Effector memory CD4-positive, alpha-beta T cell (primary cell): ENCODE measurements at regions not wholly inside any gene's neighbourhood (a gene's known extent, or its start where the extent isn't known, plus 50 kb on each side); places are given as distances from the start of the nearest gene placed in this dataset.
"Not testable (repeated sequence)": the region's sequence is repeated elsewhere in the genome, so short reads cannot be mapped to it uniquely, and the experiment has no call there.

Experiments used
- DNase-seq, 3 donors: peaks; one replicate each; pipeline ENCODE4 v3.0.0-alpha.2; 2020
- H3K27ac ChIP-seq: 2 replicates; pipeline ENCODE4 v1.7.0; 2013; ENCODE audit warnings: mild to moderate bottlenecking, low read length, moderate library complexity; ENCODE audit not compliant: insufficient read depth, poor library complexity, severe bottlenecking
- H3K27me3 ChIP-seq: replicated peaks from 2 replicates; pipeline ENCODE4 v1.7.0; 2013; ENCODE audit warnings: mild to moderate bottlenecking, low read length; ENCODE audit not compliant: insufficient read depth, control insufficient read depth, poor library complexity, severe bottlenecking
- H3K36me3 ChIP-seq: 2 replicates; pipeline ENCODE4 v1.7.0; 2013; ENCODE audit warnings: mild to moderate bottlenecking, low read length, moderate library complexity; ENCODE audit not compliant: control insufficient read depth, insufficient read depth
- H3K4me1 ChIP-seq: 2 replicates; pipeline ENCODE4 v1.7.0; 2013; ENCODE audit warnings: low read length, mild to moderate bottlenecking; ENCODE audit not compliant: control insufficient read depth, insufficient read depth, poor library complexity, severe bottlenecking
- H3K4me3 ChIP-seq: 2 replicates; pipeline ENCODE4 v1.7.0; 2013; ENCODE audit warnings: low read length, low read depth, mild to moderate bottlenecking; ENCODE audit not compliant: insufficient read depth, poor library complexity, severe bottlenecking
- H3K9me3 ChIP-seq: 2 replicates; pipeline ENCODE4 v1.7.0; 2013; ENCODE audit warnings: mild to moderate bottlenecking, low read length, moderate library complexity; ENCODE audit not compliant: control insufficient read depth

DNA sequence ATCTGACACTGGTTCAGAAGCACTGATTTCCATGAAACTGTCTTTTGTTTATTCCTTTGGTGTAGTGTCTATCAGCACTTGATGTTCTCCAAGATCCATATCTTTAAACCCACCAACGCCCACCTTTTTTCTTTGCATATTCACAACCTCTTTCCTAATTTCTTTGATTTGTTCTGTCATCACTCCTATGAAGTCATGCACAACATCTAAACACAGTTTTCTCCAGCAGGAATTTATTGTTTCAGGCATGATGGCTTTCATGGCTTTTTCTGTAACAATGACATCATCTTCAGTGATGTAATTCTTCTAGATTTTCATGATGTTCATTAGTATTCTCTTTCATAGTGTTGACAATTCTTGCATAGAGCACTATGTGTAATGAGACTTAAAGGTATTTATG is 219.6 kb upstream of the POU1F1 start:
- H3K27ac ChIP-seq: no peak overlapping the region
- H3K36me3 ChIP-seq: no peaks in the 10 kb centered on the region
- DNase-seq: no peak
- no peak overlapping the region for H3K4me3 ChIP-seq
- no peaks in the 10 kb centered on the region for H3K27me3 ChIP-seq
- no peaks in the 10 kb centered on the region for H3K9me3 ChIP-seq
- no peaks in the 10 kb centered on the region for H3K4me1 ChIP-seq

DNA sequence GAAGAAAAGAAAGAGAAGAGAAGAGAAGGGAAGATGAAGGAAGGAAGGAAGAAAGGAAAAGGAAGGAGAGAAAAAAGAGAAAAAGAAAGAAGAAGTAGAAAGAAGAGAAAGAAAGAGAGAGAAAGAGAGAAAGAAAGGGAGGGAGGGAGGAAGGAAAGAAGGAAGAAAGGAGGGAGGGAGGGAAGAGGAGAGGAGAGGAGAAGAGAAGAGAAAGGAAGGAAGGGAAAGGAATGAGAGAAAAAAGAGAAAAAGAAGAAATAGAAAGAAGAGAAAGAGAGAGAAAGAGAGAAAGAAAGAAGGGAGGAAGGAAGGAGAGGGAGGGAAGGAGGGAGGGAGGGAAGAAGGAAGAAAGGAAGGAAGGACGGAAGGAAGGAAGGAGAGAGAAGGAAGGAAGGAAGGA is 217.9 kb upstream of the POU1F1 start:
- Histone ChIP-seq H3K27ac (no peak overlapping the region), H3K36me3 (no peaks in the 10 kb centered on the region), H3K9me3 (no peaks in the 10 kb centered on the region), H3K4me1 (no peaks in the 10 kb centered on the region), H3K4me3 (no peak overlapping the region), H3K27me3 (no peaks in the 10 kb centered on the region)
- no peak for DNase-seq

DNA sequence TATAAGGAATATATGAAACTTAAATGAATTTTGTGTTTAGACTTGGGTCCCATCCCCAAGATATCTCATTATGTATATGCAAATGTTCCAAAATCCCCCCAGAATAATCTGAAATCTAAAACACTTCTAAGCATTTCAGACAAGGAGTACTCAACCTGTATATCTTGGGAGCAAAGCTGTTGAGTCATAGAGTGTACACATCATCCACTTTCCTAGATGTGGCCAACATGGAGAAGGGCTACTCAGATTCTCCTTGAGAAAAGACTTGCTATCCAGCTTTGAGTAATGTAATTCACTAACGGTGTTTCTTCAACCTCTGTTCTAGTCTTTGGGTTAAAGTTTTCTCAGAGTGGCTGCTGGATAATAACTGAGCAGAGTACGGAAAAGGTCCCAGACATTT is 215.5 kb upstream of the POU1F1 start:
- H3K36me3 ChIP-seq: no peaks in the 10 kb centered on the region
- no peaks in the 10 kb centered on the region for H3K27me3 ChIP-seq
- no peak for DNase-seq
- H3K4me1 ChIP-seq: no peaks in the 10 kb centered on the region
- H3K9me3 ChIP-seq: no peaks in the 10 kb centered on the region
- no peak overlapping the region for H3K4me3 ChIP-seq
- no peak overlapping the region for H3K27ac ChIP-seq

DNA sequence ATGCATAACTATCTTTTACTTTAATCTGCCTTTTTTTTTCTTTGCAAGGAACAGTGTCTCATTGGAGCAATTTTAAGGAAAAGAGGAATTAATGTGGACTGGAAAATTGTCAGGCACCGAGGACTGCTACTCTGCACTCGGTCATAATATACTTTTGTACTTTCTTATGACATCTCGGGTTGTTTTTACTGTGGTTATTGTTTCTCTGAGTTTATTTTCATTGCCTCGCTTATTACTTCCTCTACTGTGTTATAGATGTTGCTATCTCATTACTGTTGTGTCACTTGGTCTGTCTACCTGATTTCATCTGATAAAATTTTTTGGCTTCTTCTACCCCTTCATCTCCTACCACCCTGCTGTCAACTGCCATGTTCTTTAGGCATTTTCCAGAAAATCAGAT is 213.5 kb upstream of the POU1F1 start:
- no peaks in the 10 kb centered on the region for H3K9me3 ChIP-seq
- DNase-seq: no peak
- H3K27me3 ChIP-seq: no peaks in the 10 kb centered on the region
- no peaks in the 10 kb centered on the region for H3K4me1 ChIP-seq
- H3K4me3 ChIP-seq: no peak overlapping the region
- H3K36me3 ChIP-seq: no peaks in the 10 kb centered on the region
- no peak overlapping the region for H3K27ac ChIP-seq

DNA sequence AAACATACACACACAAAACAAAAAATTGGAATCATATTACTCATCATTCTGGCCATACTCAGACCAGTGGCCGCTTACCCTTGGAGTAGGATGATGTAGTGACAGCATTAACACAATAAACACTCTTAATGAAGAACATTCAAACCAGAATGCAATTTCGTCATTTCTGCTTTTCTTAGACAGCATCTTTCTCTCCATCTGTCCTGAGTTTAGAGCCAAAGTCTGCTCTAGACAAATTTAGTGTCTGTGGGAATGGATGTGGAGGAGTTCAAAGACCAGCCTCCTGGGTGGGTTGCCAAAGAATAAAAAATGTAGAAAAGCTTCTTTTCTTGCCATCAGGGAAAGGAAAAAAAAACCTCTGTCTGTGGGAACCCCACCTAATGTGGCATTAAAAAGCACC is 212.4 kb upstream of the POU1F1 start:
- Histone ChIP-seq H3K4me3 (no peak overlapping the region), H3K4me1 (no peaks in the 10 kb centered on the region), H3K9me3 (no peaks in the 10 kb centered on the region), H3K27ac (no peak overlapping the region), H3K27me3 (no peaks in the 10 kb centered on the region), H3K36me3 (no peaks in the 10 kb centered on the region)
- DNase-seq: no peak

DNA sequence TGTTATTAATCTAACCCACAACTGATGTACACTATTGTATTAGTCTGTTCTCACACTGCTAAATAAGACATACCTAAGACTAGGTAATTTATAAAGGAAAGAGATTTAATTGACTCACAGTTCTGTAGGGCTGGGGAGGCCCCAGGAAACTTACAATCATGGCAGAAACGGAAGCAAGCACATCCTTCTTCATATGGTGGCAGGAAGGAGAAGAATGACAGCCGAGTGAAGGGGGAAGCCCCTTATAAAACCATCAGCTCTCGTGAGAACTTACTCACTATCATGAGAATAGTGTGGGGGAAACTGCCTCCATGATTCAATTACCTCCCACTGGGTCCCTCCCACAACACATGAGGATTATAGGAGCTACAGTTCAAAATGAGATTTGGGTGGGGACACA is 210.3 kb upstream of the POU1F1 start:
- H3K4me3 ChIP-seq, H3K4me1 ChIP-seq, H3K36me3 ChIP-seq, H3K27me3 ChIP-seq, H3K9me3 ChIP-seq, H3K27ac ChIP-seq, DNase-seq: not testable (repeated sequence)

DNA sequence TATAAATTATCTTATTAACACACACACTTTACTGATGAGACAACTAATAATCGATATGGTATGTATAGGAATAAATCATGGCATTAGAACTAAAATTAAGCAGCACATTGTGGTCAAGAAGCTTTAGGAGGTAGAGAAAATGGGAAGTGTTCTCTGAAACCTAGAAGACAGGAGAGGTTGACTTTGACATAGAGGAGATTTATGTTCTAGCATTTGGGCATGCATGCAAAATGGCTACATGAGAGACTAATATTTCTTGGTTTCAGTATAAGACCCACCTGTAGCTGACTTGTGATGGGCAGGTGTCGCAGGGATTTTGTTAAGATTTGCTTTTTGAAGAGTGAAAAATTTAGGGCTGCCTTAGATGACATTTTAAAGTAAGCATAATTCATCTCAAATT is 209.7 kb upstream of the POU1F1 start:
- no peak for DNase-seq
- Histone ChIP-seq H3K4me1 (no peaks in the 10 kb centered on the region), H3K27me3 (no peaks in the 10 kb centered on the region), H3K9me3 (no peaks in the 10 kb centered on the region), H3K4me3 (no peak overlapping the region), H3K27ac (no peak overlapping the region), H3K36me3 (no peaks in the 10 kb centered on the region)

DNA sequence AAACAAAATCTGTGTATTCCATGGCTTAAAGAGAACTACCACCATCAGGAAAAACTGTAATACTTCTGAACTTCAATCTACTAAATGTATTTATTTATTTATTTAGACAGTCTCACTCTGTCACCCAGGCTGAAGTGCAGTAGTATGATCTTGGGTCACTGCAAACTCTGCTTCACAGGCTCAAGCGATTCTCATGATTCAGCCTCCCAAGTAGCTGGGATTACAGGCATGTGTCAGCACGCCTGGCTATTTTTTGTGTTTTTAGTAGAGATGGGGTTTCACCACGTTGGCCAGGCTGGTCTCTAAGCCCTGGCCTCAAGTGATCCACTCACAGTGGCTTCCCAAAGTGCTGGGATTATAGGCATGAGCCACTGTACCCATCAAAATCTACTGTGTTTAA is 202.3 kb upstream of the POU1F1 start:
- no peak for DNase-seq
- no peak overlapping the region for H3K27ac ChIP-seq
- H3K9me3 ChIP-seq: no peaks in the 10 kb centered on the region
- no peaks in the 10 kb centered on the region for H3K36me3 ChIP-seq
- H3K4me3 ChIP-seq: no peak overlapping the region
- H3K4me1 ChIP-seq: no peaks in the 10 kb centered on the region
- no peaks in the 10 kb centered on the region for H3K27me3 ChIP-seq

DNA sequence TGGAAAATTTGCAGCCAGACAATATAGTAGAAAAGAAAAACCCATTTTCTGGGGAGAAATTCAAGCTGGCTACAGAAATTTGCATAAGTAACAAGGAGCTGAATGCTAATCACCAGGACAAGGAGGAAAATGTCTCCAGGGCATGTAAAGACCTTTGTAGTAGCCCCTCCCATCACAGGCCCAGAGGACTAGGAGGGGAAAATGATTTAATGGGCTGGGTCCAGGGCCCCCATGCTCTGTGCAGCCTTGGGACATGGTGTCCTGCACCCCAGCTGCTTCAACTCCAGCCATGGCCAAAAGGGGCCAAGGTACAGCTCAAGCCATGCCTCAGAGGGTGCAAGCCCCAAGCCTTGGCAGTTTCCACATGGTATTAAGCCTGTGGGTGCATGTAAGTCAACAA is 197.6 kb upstream of the POU1F1 start:
- H3K4me3 ChIP-seq: no peak overlapping the region
- DNase-seq: no peak
- H3K27ac ChIP-seq: no peak overlapping the region
- no peaks in the 10 kb centered on the region for H3K9me3 ChIP-seq
- no peaks in the 10 kb centered on the region for H3K4me1 ChIP-seq
- no peaks in the 10 kb centered on the region for H3K36me3 ChIP-seq
- no peaks in the 10 kb centered on the region for H3K27me3 ChIP-seq

DNA sequence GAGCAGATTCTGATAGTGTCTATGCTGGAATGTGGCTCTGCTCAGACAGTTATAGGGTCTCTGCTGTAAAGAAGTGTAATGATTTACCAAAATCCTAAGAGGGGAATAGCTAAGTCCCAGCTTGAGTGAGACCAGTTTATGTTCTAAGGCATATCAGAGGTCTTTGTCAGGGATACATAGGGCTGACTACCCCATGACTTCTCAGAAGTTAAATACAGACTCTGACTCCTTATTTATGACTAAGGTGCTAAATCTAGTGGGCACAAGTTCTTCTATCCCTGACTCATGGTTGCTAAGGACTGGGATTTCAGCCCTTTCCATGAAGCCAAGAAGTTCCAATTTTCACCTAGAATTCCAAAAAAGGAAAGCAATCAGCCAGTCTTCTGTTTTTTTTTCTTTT is 192.6 kb upstream of the POU1F1 start:
- H3K9me3 ChIP-seq: no peaks in the 10 kb centered on the region
- H3K27ac ChIP-seq: no peak overlapping the region
- no peaks in the 10 kb centered on the region for H3K27me3 ChIP-seq
- DNase-seq: no peak
- no peaks in the 10 kb centered on the region for H3K36me3 ChIP-seq
- no peaks in the 10 kb centered on the region for H3K4me1 ChIP-seq
- H3K4me3 ChIP-seq: no peak overlapping the region

DNA sequence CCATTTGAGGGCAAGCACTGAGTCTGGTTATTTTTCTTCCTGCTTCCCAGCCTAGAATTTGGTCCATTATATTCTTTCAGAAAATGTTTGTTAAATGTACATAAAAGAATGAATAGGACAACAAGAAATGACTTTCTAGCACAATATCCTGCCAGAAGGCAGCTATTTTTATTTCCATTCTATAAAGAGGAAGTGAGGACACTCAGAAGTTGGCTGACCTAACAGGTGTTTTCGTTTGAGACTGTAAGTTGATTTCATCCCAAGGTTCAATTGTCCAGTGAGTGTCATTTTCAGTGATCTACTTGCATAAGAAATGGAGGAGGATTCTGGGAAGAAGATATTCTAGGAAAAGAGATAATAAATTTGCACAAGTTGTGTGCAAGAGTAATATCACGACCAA is 191.9 kb upstream of the POU1F1 start:
- Histone ChIP-seq H3K27ac (no peak overlapping the region), H3K36me3 (no peaks in the 10 kb centered on the region), H3K27me3 (no peaks in the 10 kb centered on the region), H3K4me3 (no peak overlapping the region), H3K4me1 (no peaks in the 10 kb centered on the region), H3K9me3 (no peaks in the 10 kb centered on the region)
- no peak for DNase-seq
